OCI-LY7 (cell line): ENCODE measurements at regions not wholly inside any gene's neighbourhood (a gene's known extent, or its start where the extent isn't known, plus 50 kb on each side); places are given as distances from the start of the nearest gene placed in this dataset.

Source experiments
- BruUV-seq: library from RNA; stranded (reverse); fragments of 400-500 nt; replicated peaks from 2 replicates; lab custom pipeline; 2021; lab: Mats Ljungman, UMichigan
- CTCF ChIA-PET: fragments of 300-600 bp; sonication (Branson Sonifier 250); formaldehyde crosslinking; loops from one replicate; lab custom pipeline; 2022; ENCODE audit warnings: antibody characterized with exemption; ENCODE audit not compliant: unreplicated experiment; lab: Charles Lee
- POLR2A ChIA-PET: fragments of 300-600 bp; sonication (Branson Sonifier 250); formaldehyde crosslinking; loops from one replicate; lab custom pipeline; 2022; ENCODE audit warnings: antibody characterized with exemption; lab: Charles Lee
- DNase-seq: peaks from one replicate; pipeline ENCODE4 v3.0.0-alpha.2; 2015; ENCODE audit warnings: low spot score
- H2AFZ ChIP-seq: fragments of 200-600 bp; sonication (generic), shearing (Covaris generic); 2 replicates; pipeline ENCODE4 v1.6.1; 2014; ENCODE audit warnings: mild to moderate bottlenecking, antibody characterized with exemption, low read length, moderate library complexity
- H3K27ac ChIP-seq: fragments of 200-600 bp; sonication (generic); 2 replicates; pipeline ENCODE4 v1.5.1; 2014; ENCODE audit warnings: mixed run types, low read depth, mild to moderate bottlenecking, moderate library complexity, low read length, inconsistent platforms; ENCODE audit not compliant: poor library complexity, severe bottlenecking
- H3K36me3 ChIP-seq: fragments of 200-600 bp; sonication (generic); 2 replicates; pipeline ENCODE4 v1.6.1; 2014; ENCODE audit warnings: mild to moderate bottlenecking, antibody characterized with exemption, low read length, moderate library complexity, mixed read lengths; ENCODE audit not compliant: insufficient read depth
- H3K4me1 ChIP-seq: fragments of 200-600 bp; sonication (generic); 2 replicates; pipeline ENCODE4 v1.5.1; 2014; ENCODE audit warnings: mild to moderate bottlenecking, low read length; ENCODE audit not compliant: insufficient read depth, poor library complexity, severe bottlenecking
- H3K4me2 ChIP-seq: fragments of 200-600 bp; sonication (generic); 2 replicates; pipeline ENCODE4 v1.6.1; 2014; ENCODE audit warnings: mild to moderate bottlenecking, low read length
- H3K4me3 ChIP-seq: fragments of 200-600 bp; sonication (generic); 2 replicates; pipeline ENCODE4 v1.5.1; 2014; ENCODE audit warnings: mild to moderate bottlenecking, low read depth, low read length; ENCODE audit not compliant: poor library complexity, severe bottlenecking
- H3K79me2 ChIP-seq: fragments of 200-600 bp; sonication (generic); 2 replicates; pipeline ENCODE4 v1.6.1; 2016; ENCODE audit warnings: low read depth, mild to moderate bottlenecking, low read length, moderate library complexity, mixed read lengths; ENCODE audit not compliant: insufficient read depth
- H3K9me2 ChIP-seq: fragments of 200-600 bp; sonication (generic); 2 replicates; pipeline ENCODE4 v1.6.1; 2016; ENCODE audit warnings: mild to moderate bottlenecking, low read length, mixed read lengths; ENCODE audit not compliant: insufficient read depth
- H3K9me3 ChIP-seq: fragments of 200-600 bp; sonication (generic); 2 replicates; pipeline ENCODE4 v1.6.1; 2014; ENCODE audit warnings: mild to moderate bottlenecking, mixed run types, low read length, mixed read lengths
- H4K20me1 ChIP-seq: fragments of 200-600 bp; sonication (generic); 2 replicates; pipeline ENCODE4 v1.6.1; 2014; ENCODE audit warnings: mild to moderate bottlenecking, antibody characterized with exemption, low read length, moderate library complexity, mixed read lengths; ENCODE audit not compliant: insufficient read depth
- EZH2phosphoT487 ChIP-seq: fragments of 200-600 bp; sonication (generic); IDR thresholded peaks from 2 replicates; pipeline ENCODE4 v1.6.1; 2018; ENCODE audit warnings: low read depth, borderline replicate concordance, mild to moderate bottlenecking, mixed run types, antibody characterized with exemption, low read length, moderate library complexity, mixed read lengths
- intact Hi-C: fragments of 100-400 bp; cut with micrococcal nuclease; formaldehyde crosslinking; loops from one replicate; pipeline ENCODE4 v1.10.0; 2022; ENCODE audit not compliant: unreplicated experiment
- TF ChIP-seq, protein P1 (sequence below): fragments of 200-600 bp; sonication (generic); conservative IDR thresholded peaks from 2 replicates; pipeline ENCODE4 v1.5.1; 2014; ENCODE audit warnings: mild to moderate bottlenecking, antibody characterized with exemption, low read length, moderate library complexity, mixed read lengths

DNA sequence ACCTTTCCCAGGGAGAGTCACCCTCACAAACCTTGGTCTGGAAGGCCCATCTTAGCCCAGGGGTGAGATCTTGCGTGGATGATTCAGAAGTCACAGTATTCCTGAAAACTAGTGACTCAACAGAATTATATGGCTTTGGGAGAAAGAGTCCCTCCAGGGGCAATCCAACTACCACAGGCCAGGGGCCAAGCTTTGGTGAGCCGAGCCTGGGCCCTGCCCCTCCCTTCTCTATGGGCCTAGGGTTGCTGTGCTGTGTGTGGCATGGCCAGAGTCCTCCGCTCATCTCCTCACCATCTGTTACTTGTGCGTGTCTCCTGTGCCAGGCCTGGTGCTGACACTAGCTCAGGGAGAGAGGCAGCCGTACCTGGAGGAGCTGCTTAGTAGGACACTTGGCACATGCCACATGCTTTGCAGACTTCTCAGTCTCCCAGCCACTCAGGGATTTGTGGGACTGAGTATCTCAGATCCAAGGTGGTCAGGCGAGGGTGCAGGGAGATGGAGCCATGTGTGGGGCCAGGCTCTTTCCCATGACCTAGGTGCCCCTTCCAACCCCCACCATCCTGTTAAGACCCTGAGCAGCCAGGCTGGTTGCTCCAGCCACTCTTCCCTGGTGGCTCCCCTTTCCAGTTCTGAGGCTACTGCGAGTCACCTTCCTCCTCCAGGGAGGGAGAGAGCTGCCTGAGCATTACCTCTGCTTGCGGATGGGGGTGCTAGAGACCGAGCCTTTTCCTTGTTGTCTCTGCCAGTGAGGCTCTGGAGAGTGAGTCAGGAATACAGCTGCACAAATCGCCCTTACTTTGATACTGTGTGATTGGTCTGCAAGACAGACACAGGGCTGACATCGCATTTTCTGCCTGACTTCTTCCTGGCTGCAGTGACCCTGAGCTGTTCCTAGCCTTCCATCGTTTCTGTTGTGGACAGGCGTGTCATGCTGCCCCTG, 94.1 kb downstream of the SLC25A47 start:
- no peaks in the 10 kb centered on the region for H3K79me2 ChIP-seq
- TF ChIP-seq, protein P1, sequence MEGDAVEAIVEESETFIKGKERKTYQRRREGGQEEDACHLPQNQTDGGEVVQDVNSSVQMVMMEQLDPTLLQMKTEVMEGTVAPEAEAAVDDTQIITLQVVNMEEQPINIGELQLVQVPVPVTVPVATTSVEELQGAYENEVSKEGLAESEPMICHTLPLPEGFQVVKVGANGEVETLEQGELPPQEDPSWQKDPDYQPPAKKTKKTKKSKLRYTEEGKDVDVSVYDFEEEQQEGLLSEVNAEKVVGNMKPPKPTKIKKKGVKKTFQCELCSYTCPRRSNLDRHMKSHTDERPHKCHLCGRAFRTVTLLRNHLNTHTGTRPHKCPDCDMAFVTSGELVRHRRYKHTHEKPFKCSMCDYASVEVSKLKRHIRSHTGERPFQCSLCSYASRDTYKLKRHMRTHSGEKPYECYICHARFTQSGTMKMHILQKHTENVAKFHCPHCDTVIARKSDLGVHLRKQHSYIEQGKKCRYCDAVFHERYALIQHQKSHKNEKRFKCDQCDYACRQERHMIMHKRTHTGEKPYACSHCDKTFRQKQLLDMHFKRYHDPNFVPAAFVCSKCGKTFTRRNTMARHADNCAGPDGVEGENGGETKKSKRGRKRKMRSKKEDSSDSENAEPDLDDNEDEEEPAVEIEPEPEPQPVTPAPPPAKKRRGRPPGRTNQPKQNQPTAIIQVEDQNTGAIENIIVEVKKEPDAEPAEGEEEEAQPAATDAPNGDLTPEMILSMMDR: no peak
- no peak for TF ChIP-seq EZH2phosphoT487
- POLR2A ChIA-PET: interaction anchor here (0.7 kb wide), 2 partner anchors 27 to 159 kb away, joined by 3 to 4 read pairs; no protein-coding TSS in a partner anchor
- H3K9me2 ChIP-seq: no peaks in the 10 kb centered on the region
- no peak for DNase-seq
- no peaks in the 10 kb centered on the region for H3K4me1 ChIP-seq
- H4K20me1 ChIP-seq: no peaks in the 10 kb centered on the region
- H3K27ac ChIP-seq: no peak overlapping the region
- no peak overlapping the region for H2AFZ ChIP-seq
- no peak overlapping the region for H3K4me2 ChIP-seq
- H3K36me3 ChIP-seq: no peaks in the 10 kb centered on the region
- H3K4me3 ChIP-seq: no peak overlapping the region
- CTCF ChIA-PET: no interaction called here
- BruUV-seq: no TSS peak
- H3K9me3 ChIP-seq: no peaks in the 10 kb centered on the region
- intact Hi-C loops: no loop called here

- Histone ChIP-seq H3K4me1 (no peaks in the 10 kb centered on the region), H4K20me1 (no peaks in the 10 kb centered on the region), H3K4me3 (no peak overlapping the region), H3K27ac (no peak overlapping the region), H3K79me2 (no peaks in the 10 kb centered on the region), H3K36me3 (no peaks in the 10 kb centered on the region), H2AFZ (no peak overlapping the region), H3K4me2 (no peak overlapping the region), H3K9me2 (no peaks in the 10 kb centered on the region), H3K9me3 (no peaks in the 10 kb centered on the region)
- intact Hi-C loops: no loop called here
- no TSS peak for BruUV-seq
- ChIA-PET POLR2A (no interaction called here), CTCF (no interaction called here)
- DNase-seq: no peak
- TF ChIP-seq, protein P1: no peak
- TF ChIP-seq EZH2phosphoT487: no peak
Measured at GRCh38 chr14:100419856-100420255, 96.7 kb downstream of the SLC25A47 start.
